GM19023 (cell line): ENCODE measurements at regions not wholly inside any gene's neighbourhood (a gene's known extent, or its start where the extent isn't known, plus 50 kb on each side); places are given as distances from the start of the nearest gene placed in this dataset.

ENCODE experiments used
- ATAC-seq: cut with Tn5 transposase; IDR thresholded peaks from one replicate; pipeline ENCODE4 v1.9.1; 2021; ENCODE audit warnings: mild to moderate bottlenecking, moderate library complexity; ENCODE audit not compliant: unreplicated experiment

- ATAC-seq, result no peak
These were observed 197.5 kb upstream of the CEP162 start for GRCh38 chr6:84424956-84425355.

GRCh38 chr6:84422380-84422968 lies 195.0 kb upstream of the CEP162 start:
- no peak for ATAC-seq

- ATAC-seq, result no peak
These were observed 193.6 kb upstream of the CEP162 start for GRCh38 chr6:84421031-84421430.

- no peak for ATAC-seq
These were observed 189.8 kb upstream of the CEP162 start for GRCh38 chr6:84417260-84417659.

GRCh38 chr6:84416043-84416657 lies 188.7 kb upstream of the CEP162 start:
- no peak for ATAC-seq

- ATAC-seq, result no peak
These were observed 188.1 kb upstream of the CEP162 start for GRCh38 chr6:84415517-84415916.

- ATAC-seq, result no peak
These were observed 187.6 kb upstream of the CEP162 start for GRCh38 chr6:84415068-84415467.

- no peak for ATAC-seq
These were observed 187.1 kb upstream of the CEP162 start for GRCh38 chr6:84414531-84414930.

GRCh38 chr6:84411060-84411629 lies 183.7 kb upstream of the CEP162 start:
- no peak for ATAC-seq

- no peak for ATAC-seq
These were observed 182.5 kb upstream of the CEP162 start for GRCh38 chr6:84409911-84410310.

GRCh38 chr6:84408028-84408427 lies 180.6 kb upstream of the CEP162 start:
- no peak for ATAC-seq

GRCh38 chr6:84403545-84403944 lies 176.1 kb upstream of the CEP162 start:
- ATAC-seq, result no peak

- ATAC-seq, result no peak
These were observed 171.6 kb upstream of the CEP162 start for GRCh38 chr6:84399003-84399402.

- ATAC-seq, result no peak
These were observed 164.8 kb upstream of the CEP162 start for GRCh38 chr6:84392261-84392660.

GRCh38 chr6:84390851-84391250 lies 163.4 kb upstream of the CEP162 start:
- ATAC-seq, result no peak

- no peak for ATAC-seq
These were observed 162.9 kb upstream of the CEP162 start for GRCh38 chr6:84390334-84390733.

GRCh38 chr6:84379142-84379541 lies 151.7 kb upstream of the CEP162 start:
- no peak for ATAC-seq

- ATAC-seq, result no peak
These were observed 144.8 kb upstream of the CEP162 start for GRCh38 chr6:84372290-84372689.

GRCh38 chr6:84371681-84372080 lies 144.2 kb upstream of the CEP162 start:
- no peak for ATAC-seq

GRCh38 chr6:84362193-84362821 lies 134.9 kb upstream of the CEP162 start:
- no peak for ATAC-seq

GRCh38 chr6:84361372-84362192 lies 134.1 kb upstream of the CEP162 start:
- no peak for ATAC-seq
